ENCODE measurements at regions not wholly inside any gene's neighbourhood (a gene's known extent, or its start where the extent isn't known, plus 50 kb on each side); places are given as distances from the start of the nearest gene placed in this dataset.

- TF ChIP-seq CTCF (IDR thresholded peaks at IDR 0.05; ENCODE audit: low read length) (no peak), EZH2 (IDR thresholded peaks at IDR 0.05; ENCODE audit: borderline replicate concordance, low read length) (no peak)
Measured at GRCh38 chr13:84443463-84443862, 561.2 kb upstream of the SLITRK1 start.
